ENCODE measurements at regions not wholly inside any gene's neighbourhood (a gene's known extent, or its start where the extent isn't known, plus 50 kb on each side); places are given as distances from the start of the nearest gene placed in this dataset.
A peak's percentile ranks its signal among the peaks of the same experiment; 100 is the strongest.

DNA sequence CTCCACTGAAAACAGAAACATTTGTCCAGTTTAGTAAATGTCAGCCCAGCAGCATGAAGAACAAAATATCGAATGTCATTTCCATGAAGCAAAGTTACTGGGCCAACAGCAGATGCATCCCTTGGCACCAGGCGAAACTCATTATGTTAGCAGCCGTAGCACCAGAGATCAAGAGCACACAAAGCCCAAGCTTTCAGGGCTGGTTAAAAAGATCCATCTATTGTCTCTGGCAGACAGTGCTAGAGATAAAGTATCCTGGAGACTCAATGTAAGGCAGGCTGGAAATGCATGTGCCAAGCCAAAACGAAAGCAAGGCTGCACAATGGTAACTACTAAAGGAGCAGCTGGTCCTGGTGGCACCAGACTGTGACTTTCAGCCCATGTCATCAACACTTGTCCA is 120.3 kb upstream of the PLEKHG7 start:
- DNase-seq (ENCODE audit: low read depth), result no peak

DNA sequence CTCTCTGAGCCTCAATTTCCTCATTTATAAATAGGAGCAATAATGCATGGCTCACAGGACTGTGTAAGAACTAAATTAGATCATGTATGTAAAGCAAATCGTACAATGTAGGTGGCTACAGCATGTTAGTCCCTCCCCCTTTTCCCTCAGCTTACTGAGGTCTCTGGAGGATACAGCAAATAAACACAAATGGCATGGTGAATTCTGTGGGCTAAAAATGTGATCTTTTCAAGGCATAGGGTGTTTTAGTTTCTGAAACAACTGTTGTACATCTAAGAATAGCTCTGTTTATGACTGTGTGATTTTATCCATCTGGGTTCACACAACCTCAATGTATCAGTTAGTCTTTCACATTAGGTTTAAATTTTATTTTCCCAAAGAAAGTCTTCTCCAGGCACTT is 121.2 kb upstream of the PLEKHG7 start:
- DNase-seq (ENCODE audit: low read depth), result no peak

DNA sequence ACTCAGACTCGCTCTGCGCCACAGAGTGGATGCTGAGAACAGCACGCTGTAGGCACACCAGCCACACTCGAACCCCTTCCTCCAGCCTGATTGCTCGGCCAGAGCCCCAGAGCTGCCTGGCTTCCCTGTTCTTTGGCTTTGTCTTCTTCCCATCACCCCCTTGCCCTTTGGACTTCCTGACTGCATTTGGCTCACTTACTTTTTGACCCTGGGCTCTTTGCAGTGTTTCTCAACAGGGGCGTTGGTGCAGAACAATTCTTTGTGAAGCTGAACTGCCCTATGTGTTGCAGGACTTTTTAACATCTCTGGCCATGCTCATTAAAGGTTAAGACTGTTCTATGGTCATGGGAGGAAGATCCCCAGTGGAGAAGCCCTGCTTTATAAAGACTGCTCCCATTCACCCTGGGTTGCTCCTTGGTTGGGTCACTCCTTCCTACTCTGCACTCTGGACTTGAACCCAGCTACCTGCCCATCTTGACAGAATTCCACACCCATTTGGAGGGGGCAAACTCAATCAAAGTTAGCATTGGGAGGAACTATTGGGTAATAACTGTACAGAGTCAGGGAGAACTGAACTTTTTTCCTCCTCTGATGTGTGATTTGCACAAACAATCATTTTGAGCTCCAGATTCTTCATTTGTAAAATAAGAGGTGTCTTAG is 127.7 kb upstream of the PLEKHG7 start:
- DNase-seq (ENCODE audit: low read depth), result no peak

GRCh38 chr12:92574051-92574783 is 128.6 kb upstream of the PLEKHG7 start:
- DNase-seq (ENCODE audit: low read depth), result no peak

- DNase-seq (ENCODE audit: low read depth), result no peak
Observed at GRCh38 chr12:92573104-92573503, 129.7 kb upstream of the PLEKHG7 start.

- no peak for DNase-seq (ENCODE audit: low read depth)
Observed at GRCh38 chr12:92571844-92572543, 130.8 kb upstream of the PLEKHG7 start.

- no peak for DNase-seq (ENCODE audit: low read depth)
Observed at GRCh38 chr12:92571169-92571568, 131.6 kb upstream of the PLEKHG7 start.

DNA sequence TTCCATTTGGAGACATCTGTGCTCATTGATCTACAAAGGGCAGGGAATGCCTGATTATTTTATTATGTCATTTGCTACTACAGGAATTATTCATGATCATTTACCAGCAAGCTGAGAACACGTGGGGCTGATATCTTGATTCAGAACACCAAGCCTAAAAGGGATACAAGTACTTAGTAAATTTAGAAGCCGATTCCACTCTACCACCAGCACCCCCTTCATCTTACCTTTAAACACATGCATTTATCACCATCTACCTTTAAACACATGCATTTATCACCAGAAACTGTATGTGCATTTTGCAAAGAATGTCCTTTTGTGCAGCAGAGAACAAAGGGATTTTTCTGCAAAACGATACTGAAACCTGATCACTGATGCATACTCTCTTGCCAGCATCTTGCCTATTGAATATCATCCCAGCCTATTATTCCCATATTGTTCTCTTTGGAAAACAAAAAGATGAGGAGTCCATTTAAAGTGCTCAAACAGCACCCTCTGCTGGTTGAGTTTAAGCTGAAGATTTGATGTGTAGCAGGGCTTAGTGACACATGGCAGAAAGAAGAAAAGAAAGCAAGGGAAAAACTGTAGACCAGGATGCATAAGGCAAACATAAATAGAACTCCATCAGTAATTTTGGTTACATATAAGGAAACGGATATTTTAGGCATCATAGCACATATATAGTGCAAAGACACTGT is 132.6 kb upstream of the PLEKHG7 start:
- peak; percentile 56 for DNase-seq (ENCODE audit: low read depth)

DNA sequence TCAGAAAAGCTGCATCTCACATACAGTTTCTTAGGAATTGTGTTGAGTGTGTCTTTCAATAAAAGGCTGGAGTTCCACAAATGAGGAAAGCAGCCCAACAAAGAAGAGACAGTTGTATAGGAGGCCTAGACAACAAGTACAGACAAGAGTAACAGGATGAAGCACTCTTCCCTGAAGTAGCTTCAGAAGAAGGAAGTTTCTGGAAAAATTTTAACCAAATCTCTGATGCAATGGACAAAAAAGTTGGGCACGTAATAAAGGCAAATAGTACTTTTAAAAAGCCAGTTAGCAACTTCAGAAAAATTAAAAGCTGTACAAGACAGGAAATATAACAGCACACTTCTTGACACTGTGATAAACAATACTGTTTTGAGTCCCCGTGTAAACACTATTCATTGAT is 134.1 kb upstream of the PLEKHG7 start:
- DNase-seq (ENCODE audit: low read depth), result no peak

DNA sequence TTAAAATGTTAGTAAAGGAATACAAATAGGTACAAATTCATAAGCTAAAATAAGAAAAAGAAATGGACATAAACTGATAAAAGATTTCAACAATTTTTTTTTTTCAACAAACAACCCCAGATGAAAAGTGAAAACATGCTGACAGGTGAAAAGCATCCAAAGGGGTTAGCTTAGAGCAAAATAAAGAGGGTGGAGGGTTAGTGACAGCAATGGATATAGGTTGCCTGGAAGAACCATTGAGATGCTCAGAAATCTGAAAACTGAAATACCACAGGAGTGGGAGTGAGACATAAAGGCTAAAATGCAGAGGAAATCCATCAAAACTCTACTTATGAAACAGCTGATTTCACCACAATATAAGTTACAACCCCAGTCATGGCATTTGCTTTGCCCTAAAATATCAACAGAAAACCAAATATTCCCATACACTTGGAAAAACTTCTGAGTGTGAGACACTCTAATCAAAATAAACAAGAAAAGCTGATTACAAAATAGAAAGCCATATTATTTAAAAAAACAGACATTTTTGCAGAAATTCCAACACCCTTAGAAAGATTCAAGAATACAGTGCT is 136.3 kb upstream of the PLEKHG7 start:
- DNase-seq (ENCODE audit: low read depth), result no peak

GRCh38 chr12:92563819-92564218 is 139.0 kb upstream of the PLEKHG7 start:
- DNase-seq (ENCODE audit: low read depth), result no peak

GRCh38 chr12:92562063-92562734 is 140.6 kb upstream of the PLEKHG7 start:
- no peak for DNase-seq (ENCODE audit: low read depth)

DNA sequence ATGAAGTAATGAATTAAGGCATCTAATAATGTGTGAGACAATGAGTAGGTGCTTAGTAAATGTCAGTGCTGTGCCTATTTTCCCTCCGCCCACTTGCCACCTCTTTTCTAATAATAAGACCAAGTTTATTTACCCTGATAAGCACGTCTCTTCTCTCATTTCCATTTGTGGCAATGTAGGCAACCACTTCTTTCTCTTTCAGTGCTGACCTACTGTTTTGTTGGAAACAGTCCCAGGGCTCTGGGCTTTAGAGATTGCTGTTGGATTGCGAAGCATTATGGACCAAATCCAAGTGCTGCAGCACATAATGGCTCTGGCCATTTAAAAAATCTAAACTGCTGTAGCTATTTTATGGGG is 141.3 kb upstream of the PLEKHG7 start:
- peak; percentile 73 for DNase-seq (ENCODE audit: low read depth)

- no peak for DNase-seq (ENCODE audit: low read depth)
Observed at GRCh38 chr12:92560713-92561542, 141.9 kb upstream of the PLEKHG7 start.

DNA sequence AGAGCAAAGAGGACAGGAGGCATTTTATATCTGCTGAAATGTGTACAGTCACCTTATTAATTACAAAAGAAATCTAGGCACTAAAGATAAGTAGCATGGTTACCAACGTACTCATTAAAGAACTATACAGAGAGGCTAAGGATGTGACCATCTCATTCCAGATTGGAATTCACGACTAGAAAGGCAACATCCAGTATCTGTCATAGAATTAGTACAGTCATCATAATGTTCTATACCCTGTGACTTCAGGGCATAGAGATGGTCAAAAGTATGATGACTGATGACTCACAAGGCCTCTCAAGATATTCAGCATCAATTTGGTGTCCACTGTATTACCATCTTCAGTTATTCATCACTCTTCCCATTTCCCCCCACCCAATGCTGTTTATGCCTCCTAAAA is 144.0 kb upstream of the PLEKHG7 start:
- DNase-seq (ENCODE audit: low read depth), result no peak

GRCh38 chr12:92558215-92558773 is 144.5 kb upstream of the PLEKHG7 start:
- DNase-seq (ENCODE audit: low read depth), result no peak

DNA sequence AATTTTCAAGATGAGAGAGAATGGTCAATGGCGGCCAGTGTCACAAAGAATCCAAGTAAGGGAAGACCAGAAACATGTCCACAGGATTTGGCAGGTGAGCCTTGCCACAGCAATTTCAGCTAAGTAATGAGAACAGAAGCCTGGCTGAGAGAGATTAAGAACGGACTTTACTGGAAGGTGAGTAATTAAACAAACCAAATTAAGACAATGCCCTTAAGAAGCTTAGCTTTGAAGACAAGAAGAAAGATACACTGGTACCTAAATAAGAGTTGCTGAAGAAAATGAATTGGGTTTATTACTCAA is 145.4 kb upstream of the PLEKHG7 start:
- DNase-seq (ENCODE audit: low read depth), result no peak

GRCh38 chr12:92556637-92557421 is 146.0 kb upstream of the PLEKHG7 start:
- no peak for DNase-seq (ENCODE audit: low read depth)

DNA sequence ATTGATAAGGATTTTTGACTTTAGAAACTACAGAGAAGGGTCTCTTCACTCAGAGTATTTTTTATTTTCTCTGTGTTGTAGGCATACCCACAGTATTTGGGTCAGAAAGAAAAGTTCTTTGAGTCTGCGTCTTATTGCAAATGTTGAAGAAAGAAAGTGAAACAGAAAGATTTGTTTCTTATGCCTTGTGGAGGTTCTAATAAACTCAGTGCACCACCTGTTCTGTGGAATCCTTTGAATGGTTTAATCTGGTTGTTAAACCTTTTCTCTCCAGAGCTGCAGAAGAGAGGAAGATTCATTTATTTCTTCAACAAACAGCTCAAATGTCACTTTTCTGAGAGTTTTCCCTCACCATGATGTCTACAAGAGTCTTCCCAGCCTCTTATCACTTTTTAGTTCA is 146.6 kb upstream of the PLEKHG7 start:
- no peak for DNase-seq (ENCODE audit: low read depth)

All from non-pigmented ciliary epithelial cell (primary cell).